Keratinocyte (primary cell): ENCODE measurements at regions not wholly inside any gene's neighbourhood (a gene's known extent, or its start where the extent isn't known, plus 50 kb on each side); places are given as distances from the start of the nearest gene placed in this dataset.
"Not testable (repeated sequence)": the region's sequence is repeated elsewhere in the genome, so short reads cannot be mapped to it uniquely, and the experiment has no call there.

Source experiments
- DNase-seq: peaks from one replicate; pipeline ENCODE4 v3.0.0-alpha.2; 2011; ENCODE audit warnings: low read depth, missing footprints, low spot score
- FAIRE-seq: peaks from 2 replicates; lab custom pipeline; 2011; peaks lifted over from hg19 to GRCh38; lab: Jason Lieb, UNC
- H2AFZ ChIP-seq: 2 replicates; pipeline ENCODE4 v1.6.0; 2012; ENCODE audit warnings: low read length, control low read depth, inconsistent platforms; ENCODE audit not compliant: control insufficient read depth
- H3K27ac ChIP-seq: 2 replicates; pipeline ENCODE4 v1.5.1; 2011; ENCODE audit warnings: low read length; ENCODE audit not compliant: control insufficient read depth, insufficient read depth
- H3K27me3 ChIP-seq: 3 replicates; pipeline ENCODE4 v1.6.0; 2011; ENCODE audit warnings: low read length; ENCODE audit not compliant: control insufficient read depth, insufficient read depth; ENCODE audit errors: extremely low read depth
- H3K36me3 ChIP-seq, 2 experiments: 2 replicates in 1 of 2; 3 replicates in 1 of 2; pipeline ENCODE4 v1.5.1; 2011; ENCODE audit warnings: low read length in 2 of 2, mild to moderate bottlenecking in 1 of 2; ENCODE audit not compliant: control insufficient read depth in 2 of 2, insufficient read depth in 2 of 2; ENCODE audit errors: extremely low read depth in 1 of 2
- H3K4me1 ChIP-seq: 3 replicates; pipeline ENCODE4 v1.5.1; 2011; ENCODE audit warnings: low read length; ENCODE audit not compliant: control insufficient read depth, insufficient read depth; ENCODE audit errors: extremely low read depth
- H3K4me2 ChIP-seq: 3 replicates; pipeline ENCODE4 v1.6.0; 2011; ENCODE audit warnings: low read depth, low read length; ENCODE audit not compliant: control insufficient read depth, insufficient read depth; ENCODE audit errors: extremely low read depth
- H3K4me3 ChIP-seq, 3 experiments: fragments of 200-600 bp in 1 of 3; sonication (generic) in 1 of 3; 2 replicates in 2 of 3; 3 replicates in 1 of 3; pipeline ENCODE4 v1.5.1; 2011 to 2016; ENCODE audit warnings: low read length in 3 of 3, mild to moderate bottlenecking in 3 of 3, control low read depth in 2 of 3, inconsistent platforms in 1 of 3, low read depth in 1 of 3, mixed read lengths in 1 of 3, mixed run types in 1 of 3, moderate library complexity in 1 of 3; ENCODE audit not compliant: control insufficient read depth in 2 of 3, insufficient read depth in 2 of 3; ENCODE audit errors: extremely low read depth in 1 of 3
- H3K79me2 ChIP-seq: 2 replicates; pipeline ENCODE4 v1.6.0; 2012; ENCODE audit warnings: low read length; ENCODE audit not compliant: control insufficient read depth, insufficient read depth
- H3K9ac ChIP-seq: 3 replicates; pipeline ENCODE4 v1.6.0; 2011; ENCODE audit warnings: low read length; ENCODE audit not compliant: control insufficient read depth, insufficient read depth; ENCODE audit errors: extremely low read depth
- H3K9me1 ChIP-seq: 3 replicates; pipeline ENCODE4 v1.6.0; 2011; ENCODE audit warnings: low read length; ENCODE audit not compliant: control insufficient read depth, insufficient read depth; ENCODE audit errors: extremely low read depth
- H3K9me3 ChIP-seq: 2 replicates; pipeline ENCODE4 v1.5.1; 2012; ENCODE audit warnings: low read depth, low read length; ENCODE audit not compliant: control insufficient read depth
- H4K20me1 ChIP-seq: 3 replicates; pipeline ENCODE4 v1.6.0; 2011; ENCODE audit warnings: low read length; ENCODE audit not compliant: control insufficient read depth, insufficient read depth; ENCODE audit errors: extremely low read depth
- EZH2 ChIP-seq: IDR thresholded peaks from one replicate; pipeline ENCODE4 v1.6.1; 2012; ENCODE audit warnings: inconsistent platforms, mild to moderate bottlenecking, low read length, moderate library complexity
- dilution Hi-C: fragments of 300-500 bp; cut with MboI; formaldehyde crosslinking; loops from one replicate; pipeline ENCODE4 v1.7.0; 2020; ENCODE audit warnings: low sequenced_read_pairs; ENCODE audit not compliant: extremely low pct_ligation_motif_present
- TF ChIP-seq, protein P1 (sequence below), 3 experiments: IDR thresholded peaks in 1 of 3; conservative IDR thresholded peaks in 1 of 3; optimal IDR thresholded peaks in 1 of 3; 2 replicates in 2 of 3; 3 replicates in 1 of 3; pipeline versions ENCODE3 to v1.5.1; 2011; ENCODE audit warnings: low read length in 3 of 3, mild to moderate bottlenecking in 3 of 3, moderate library complexity in 2 of 3, control low read depth in 1 of 3, inconsistent platforms in 1 of 3; ENCODE audit not compliant: insufficient read depth in 2 of 3; ENCODE audit errors: extremely low read depth in 1 of 3

GRCh38 chr5:92616085-92616484 is 964.9 kb downstream of the NR2F1-AS1 start:
- Histone ChIP-seq H2AFZ (no peak overlapping the region), H3K36me3 (no peaks in the 10 kb centered on the region), H3K9ac (no peak overlapping the region), H3K9me3 (no peaks in the 10 kb centered on the region), H3K4me2 (no peak overlapping the region), H3K79me2 (no peaks in the 10 kb centered on the region), H3K27me3 (no peaks in the 10 kb centered on the region), H4K20me1 (no peaks in the 10 kb centered on the region), H3K4me3 (no peak overlapping the region), H3K4me1 (no peaks in the 10 kb centered on the region), H3K27ac (no peak overlapping the region), H3K9me1 (no peaks in the 10 kb centered on the region)
- no peak for DNase-seq
- no peak for FAIRE-seq
- dilution Hi-C loops: no loop called here
- TF ChIP-seq EZH2: no peak

DNA sequence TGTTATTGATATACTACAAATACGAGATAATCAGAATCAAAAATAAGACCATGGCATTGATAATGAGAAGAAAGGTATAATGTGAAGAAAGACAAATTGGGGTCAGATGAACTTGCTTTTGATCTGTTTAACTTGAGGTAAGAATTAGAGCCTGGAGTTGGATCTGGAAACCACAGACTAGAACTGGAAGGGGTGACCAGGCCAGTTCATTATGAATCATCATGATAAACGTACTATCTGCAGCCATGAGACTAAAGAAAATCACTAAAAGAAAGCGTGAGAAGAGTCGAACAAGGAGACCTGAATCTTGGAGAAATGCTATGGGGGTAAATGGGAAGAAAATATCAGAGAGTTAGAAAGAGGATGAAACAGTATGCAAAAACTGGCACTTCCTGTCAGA is 967.5 kb downstream of the NR2F1-AS1 start:
- Histone ChIP-seq H3K79me2 (no peaks in the 10 kb centered on the region), H3K36me3 (no peaks in the 10 kb centered on the region), H2AFZ (no peak overlapping the region), H3K4me1 (no peaks in the 10 kb centered on the region), H3K27ac (no peak overlapping the region), H3K4me2 (no peak overlapping the region), H3K9me3 (no peaks in the 10 kb centered on the region), H3K4me3 (no peak overlapping the region), H3K27me3 (no peaks in the 10 kb centered on the region), H3K9ac (no peak overlapping the region), H4K20me1 (no peaks in the 10 kb centered on the region), H3K9me1 (no peaks in the 10 kb centered on the region)
- FAIRE-seq (no peak), DNase-seq (no peak)
- TF ChIP-seq, protein P1, sequence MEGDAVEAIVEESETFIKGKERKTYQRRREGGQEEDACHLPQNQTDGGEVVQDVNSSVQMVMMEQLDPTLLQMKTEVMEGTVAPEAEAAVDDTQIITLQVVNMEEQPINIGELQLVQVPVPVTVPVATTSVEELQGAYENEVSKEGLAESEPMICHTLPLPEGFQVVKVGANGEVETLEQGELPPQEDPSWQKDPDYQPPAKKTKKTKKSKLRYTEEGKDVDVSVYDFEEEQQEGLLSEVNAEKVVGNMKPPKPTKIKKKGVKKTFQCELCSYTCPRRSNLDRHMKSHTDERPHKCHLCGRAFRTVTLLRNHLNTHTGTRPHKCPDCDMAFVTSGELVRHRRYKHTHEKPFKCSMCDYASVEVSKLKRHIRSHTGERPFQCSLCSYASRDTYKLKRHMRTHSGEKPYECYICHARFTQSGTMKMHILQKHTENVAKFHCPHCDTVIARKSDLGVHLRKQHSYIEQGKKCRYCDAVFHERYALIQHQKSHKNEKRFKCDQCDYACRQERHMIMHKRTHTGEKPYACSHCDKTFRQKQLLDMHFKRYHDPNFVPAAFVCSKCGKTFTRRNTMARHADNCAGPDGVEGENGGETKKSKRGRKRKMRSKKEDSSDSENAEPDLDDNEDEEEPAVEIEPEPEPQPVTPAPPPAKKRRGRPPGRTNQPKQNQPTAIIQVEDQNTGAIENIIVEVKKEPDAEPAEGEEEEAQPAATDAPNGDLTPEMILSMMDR (optimal IDR thresholded peaks at IDR 0.05 in 1 of 3, IDR thresholded peaks at IDR 0.05 in 1 of 3, conservative IDR thresholded peaks at IDR 0.05 in 1 of 3; ENCODE audit: extremely low read depth in 1 of 3, insufficient read depth in 2 of 3, low read length in 3 of 3): no peak
- TF ChIP-seq EZH2: no peak
- dilution Hi-C loops: no loop called here

DNA sequence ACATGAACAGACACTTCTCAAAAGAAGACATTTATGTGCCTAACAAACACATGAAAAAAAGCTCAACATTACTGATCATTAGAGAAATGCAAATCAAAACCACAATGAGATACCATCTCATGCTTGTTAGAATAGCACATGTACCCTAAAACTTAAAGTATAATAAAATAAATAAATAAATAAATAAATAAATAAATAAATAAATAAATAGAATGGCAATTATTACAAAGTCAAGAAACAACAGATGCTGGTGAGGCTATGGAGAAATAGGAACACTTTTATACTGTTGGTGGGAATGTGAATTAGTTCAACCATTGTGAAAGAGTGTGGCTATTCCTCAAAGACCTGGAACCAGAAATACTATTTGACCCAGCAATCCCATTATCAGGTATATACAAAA is 970.6 kb downstream of the NR2F1-AS1 start:
- H3K9ac ChIP-seq, DNase-seq, H3K79me2 ChIP-seq, H3K9me1 ChIP-seq, H3K4me3 ChIP-seq, H3K4me2 ChIP-seq, H4K20me1 ChIP-seq, H2AFZ ChIP-seq, H3K4me1 ChIP-seq, H3K27me3 ChIP-seq, H3K27ac ChIP-seq, dilution Hi-C loops, H3K36me3 ChIP-seq, FAIRE-seq, H3K9me3 ChIP-seq: not testable (repeated sequence)
